ENCODE measurements at regions not wholly inside any gene's neighbourhood (a gene's known extent, or its start where the extent isn't known, plus 50 kb on each side); places are given as distances from the start of the nearest gene placed in this dataset.
A peak's percentile ranks its signal among the peaks of the same experiment; 100 is the strongest.

- no peaks in the 10 kb centered on the region for H3K79me1 ChIP-seq (ENCODE audit: low read depth, low read length)
- H2AFZ ChIP-seq (ENCODE audit: low read length): peak overlapping the region; percentile 96
- ChIA-PET CTCF (ENCODE audit: partially characterized antibody) (interaction anchor here (0.7 kb wide), 1 partner anchor 116 kb away, joined by 3 read pairs; no protein-coding TSS in a partner anchor), POLR2A (ENCODE audit: partially characterized antibody) (no interaction called here)
- no peak overlapping the region for H2BK120ac ChIP-seq (replicated peaks; ENCODE audit: low read depth, low read length)
- no peak overlapping the region for H2BK15ac ChIP-seq (ENCODE audit: low read length)
- H3K4ac ChIP-seq (replicated peaks; ENCODE audit: insufficient read length, low read depth, low read length): no peak overlapping the region
- no peaks in the 10 kb centered on the region for H3K9me3 ChIP-seq (ENCODE audit: insufficient read depth in 2 of 2, low read depth in 1 of 2, low read length in 1 of 2)
- H3K23ac ChIP-seq (ENCODE audit: insufficient read length): no peak overlapping the region
- H4K91ac ChIP-seq (replicated peaks; ENCODE audit: insufficient read length, low read length): no peak overlapping the region
- TF ChIP-seq SIN3A (conservative IDR thresholded peaks at IDR 0.05 in 1 of 2, IDR thresholded peaks at IDR 0.05 in 1 of 2; ENCODE audit: low read depth in 1 of 2, low read length in 2 of 2): no peak
- TF ChIP-seq E2F6 (IDR thresholded peaks at IDR 0.05): peak; percentile 40; the same call in 1 of the 2 replicates
- H3K9ac ChIP-seq (replicated peaks in 1 of 4; ENCODE audit: extremely low read depth in 1 of 4, low read depth in 3 of 4, low read length in 3 of 4): no peak overlapping the region
- H2BK20ac ChIP-seq (ENCODE audit: low read length): no peak overlapping the region
- H3K27me3 ChIP-seq (replicated peaks in 1 of 4; ENCODE audit: control insufficient read depth in 3 of 4, extremely low read depth in 1 of 4, insufficient read depth in 3 of 4, low read length in 3 of 4): no peaks in the 10 kb centered on the region
- no peak overlapping the region for H2BK5ac ChIP-seq (ENCODE audit: low read depth, low read length)
- H4K20me1 ChIP-seq (replicated peaks in 1 of 2; ENCODE audit: control insufficient read depth in 1 of 2, insufficient read depth in 2 of 2, low read length in 2 of 2): no peaks in the 10 kb centered on the region
- no peak overlapping the region for H2BK12ac ChIP-seq (ENCODE audit: low read depth, low read length)
- no peaks in the 10 kb centered on the region for H3K23me2 ChIP-seq (ENCODE audit: low read depth, low read length)
- H3K27ac ChIP-seq (ENCODE audit: low read depth, low read length): no peak overlapping the region
- no peak overlapping the region for H3K4me2 ChIP-seq (ENCODE audit: insufficient read depth in 1 of 2, low read depth in 2 of 2, low read length in 2 of 2)
- H3K14ac ChIP-seq (ENCODE audit: insufficient read length): no peak overlapping the region
- peaks cover 0 to 4% (median 2%) of the 10 kb centered on the region in 4 experiments; a peak in 2 of 7 replicates for H3K4me1 ChIP-seq (replicated peaks in 1 of 4; ENCODE audit: control insufficient read depth in 3 of 4, insufficient read depth in 4 of 4, low read length in 3 of 4)
- DNase-seq (ENCODE audit: low read depth in 1 of 2, low spot score in 2 of 2) (no peak), FAIRE-seq (no peak)
- no peak overlapping the region for H3K56ac ChIP-seq (replicated peaks; ENCODE audit: insufficient read length, low read depth, low read length)
- no peaks in the 10 kb centered on the region for H3K79me2 ChIP-seq (ENCODE audit: control insufficient read depth in 1 of 2, insufficient read depth in 2 of 2, low read length in 2 of 2)
- H4K5ac ChIP-seq (ENCODE audit: insufficient read length, low read depth, low read length): no peak overlapping the region
- H3K4me3 ChIP-seq (ENCODE audit: extremely low read depth in 1 of 4, insufficient read depth in 2 of 4, low read depth in 3 of 4, low read length in 4 of 4): no peak overlapping the region
- H3K18ac ChIP-seq (ENCODE audit: extremely low read depth, low read length): no peak overlapping the region; the same call in 1 of the 2 replicates
- H2AK5ac ChIP-seq (ENCODE audit: low read depth, low read length): no peak overlapping the region
- no peak overlapping the region for H4K8ac ChIP-seq (ENCODE audit: extremely low read depth, insufficient read depth, low read length)
- H3K36me3 ChIP-seq (ENCODE audit: control insufficient read depth in 2 of 4, insufficient read depth in 4 of 4, low read length in 3 of 4): no peaks in the 10 kb centered on the region; a peak in 1 of 8 replicates
- 73% methylated on average over 8 of the region's 10 CpGs; no CpG with 5 or more reads in 1 of the 2 experiments for WGBS, 2 experiments (ENCODE audit: extremely low coverage in 1 of 2, insufficient coverage in 1 of 2, insufficient read length in 1 of 2, insufficient replicate concordance in 2 of 2, low coverage in 1 of 2, low lambda C conversion rate in 2 of 2, missing lambda C conversion rate in 1 of 2)
Observed at GRCh38 chr12:126547905-126548304, 1482.7 kb downstream of the AACS start.
